Transverse colon (tissue), 4 donors: ENCODE measurements at regions not wholly inside any gene's neighbourhood (a gene's known extent, or its start where the extent isn't known, plus 50 kb on each side); places are given as distances from the start of the nearest gene placed in this dataset.
"Not testable (repeated sequence)": the region's sequence is repeated elsewhere in the genome, so short reads cannot be mapped to it uniquely, and the experiment has no call there.

ENCODE experiments used
- DNase-seq: peaks from one replicate; pipeline ENCODE4 v3.0.0-alpha.2; 2019
- H3K27ac ChIP-seq, 4 donors: fragments of 200-600 bp; sonication (generic); 2 replicates each; pipeline ENCODE4 v1.5.1; 2016 to 2018; ENCODE audit warnings: inconsistent platforms in 4 of 4
- H3K27me3 ChIP-seq: fragments of 200-600 bp; sonication (generic); 2 replicates; pipeline ENCODE4 v1.5.1; 2017; ENCODE audit warnings: inconsistent platforms
- H3K36me3 ChIP-seq, 4 donors: fragments of 200-600 bp; sonication (generic); 2 replicates each; pipeline ENCODE4 v1.5.1; 2017 to 2019; ENCODE audit warnings: inconsistent platforms in 4 of 4
- H3K4me1 ChIP-seq, 4 donors: fragments of 200-600 bp; sonication (generic); 2 replicates each; pipeline ENCODE4 v1.5.1; 2017 to 2020; ENCODE audit warnings: inconsistent platforms in 4 of 4
- H3K4me3 ChIP-seq, 4 donors: fragments of 200-600 bp; sonication (generic); 1 replicate in 1 of 4; 2 replicates in 3 of 4; pipeline versions ENCODE4 v1.5.1 to v1.6.1; 2017 to 2019; ENCODE audit warnings: inconsistent platforms in 4 of 4
- H3K9me3 ChIP-seq, 2 donors: fragments of 200-600 bp; sonication (generic); 2 replicates each; pipeline ENCODE4 v1.5.1; 2017 to 2019; ENCODE audit warnings: inconsistent platforms in 2 of 2
- EP300 ChIP-seq: sonication (generic); formaldehyde crosslinking; IDR thresholded peaks from one replicate; pipeline ENCODE4 v1.6.1; 2017; ENCODE audit warnings: antibody characterized with exemption, low read depth
- POLR2A ChIP-seq: fragments of 450-650 bp; IDR thresholded peaks from one replicate; pipeline ENCODE4 v1.6.1; 2016; ENCODE audit warnings: antibody characterized with exemption, mild to moderate bottlenecking, moderate library complexity
- POLR2AphosphoS5 ChIP-seq, 3 donors: sonication (generic); formaldehyde crosslinking; IDR thresholded peaks; one replicate each; pipeline ENCODE4 v1.6.1; 2016; ENCODE audit warnings: antibody characterized with exemption in 3 of 3
- WGBS, 2 donors: methylation state at CpG; one replicate each; pipeline ENCODE4 v1.1.5; 2018; ENCODE audit warnings: low coverage in 1 of 2; 5-methylcytosine and 5-hydroxymethylcytosine counted together
- in situ Hi-C, 4 donors: fragments of 200-750 bp; cut with MboI; loops; one replicate each; pipeline versions ENCODE4 v1.15.0 to v1.15.1; 2017; ENCODE audit warnings: low sequenced_read_pairs in 3 of 4, low pct_ligation_motif_present in 1 of 4, low pct_unique_long_range_greater_than_20kb in 1 of 4
- intact Hi-C: fragments of 100-400 bp; cut with DNase I; formaldehyde crosslinking; loops from one replicate; pipeline ENCODE4 v1.15.1; 2023; ENCODE audit warnings: low total_unique reads
- TF ChIP-seq, protein P1 (sequence below), 5 experiments: fragments of 200-600 bp in 3 of 5; fragments of 450-650 bp in 2 of 5; sonication (generic) in 3 of 5; IDR thresholded peaks; 1 replicate in 2 of 5; 2 replicates in 3 of 5; pipeline ENCODE4 v1.5.1; 2016 to 2017; ENCODE audit warnings: antibody characterized with exemption in 5 of 5, inconsistent platforms in 3 of 5, mild to moderate bottlenecking in 2 of 5, moderate library complexity in 1 of 5

DNA sequence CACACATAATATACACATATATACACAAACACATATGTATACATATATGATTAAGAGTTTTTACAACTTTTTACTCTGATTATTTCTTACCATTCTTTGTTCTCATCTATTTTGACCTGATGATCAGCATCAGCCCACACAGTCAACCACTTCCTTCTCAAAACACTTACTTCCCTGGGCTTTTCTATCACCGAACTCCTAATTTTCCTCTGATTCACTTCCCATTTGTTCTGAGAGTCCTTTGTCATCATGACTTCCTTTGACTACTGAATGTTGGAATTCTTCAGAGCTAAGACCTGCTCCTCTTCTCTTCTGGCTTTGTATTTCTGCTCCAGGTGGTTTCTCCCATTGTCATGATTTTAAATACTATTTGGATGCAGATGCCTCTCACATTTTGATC lies 209.5 kb upstream of the AFF2 start:
- in situ Hi-C loops = no loop called here
- no peak overlapping the region for H3K27ac ChIP-seq
- WGBS, 2 donors = 69% methylated on average over 1 of the region's 1 CpG; no CpG with 5 or more reads in 1 of the 2 donors
- H3K36me3 ChIP-seq = no peaks in the 10 kb centered on the region
- H3K4me1 ChIP-seq = no peaks in the 10 kb centered on the region
- DNase-seq = no peak
- TF ChIP-seq, protein P1, sequence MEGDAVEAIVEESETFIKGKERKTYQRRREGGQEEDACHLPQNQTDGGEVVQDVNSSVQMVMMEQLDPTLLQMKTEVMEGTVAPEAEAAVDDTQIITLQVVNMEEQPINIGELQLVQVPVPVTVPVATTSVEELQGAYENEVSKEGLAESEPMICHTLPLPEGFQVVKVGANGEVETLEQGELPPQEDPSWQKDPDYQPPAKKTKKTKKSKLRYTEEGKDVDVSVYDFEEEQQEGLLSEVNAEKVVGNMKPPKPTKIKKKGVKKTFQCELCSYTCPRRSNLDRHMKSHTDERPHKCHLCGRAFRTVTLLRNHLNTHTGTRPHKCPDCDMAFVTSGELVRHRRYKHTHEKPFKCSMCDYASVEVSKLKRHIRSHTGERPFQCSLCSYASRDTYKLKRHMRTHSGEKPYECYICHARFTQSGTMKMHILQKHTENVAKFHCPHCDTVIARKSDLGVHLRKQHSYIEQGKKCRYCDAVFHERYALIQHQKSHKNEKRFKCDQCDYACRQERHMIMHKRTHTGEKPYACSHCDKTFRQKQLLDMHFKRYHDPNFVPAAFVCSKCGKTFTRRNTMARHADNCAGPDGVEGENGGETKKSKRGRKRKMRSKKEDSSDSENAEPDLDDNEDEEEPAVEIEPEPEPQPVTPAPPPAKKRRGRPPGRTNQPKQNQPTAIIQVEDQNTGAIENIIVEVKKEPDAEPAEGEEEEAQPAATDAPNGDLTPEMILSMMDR (IDR thresholded peaks at IDR 0.05) = no peak
- no peak for TF ChIP-seq POLR2AphosphoS5 (IDR thresholded peaks at IDR 0.05)
- intact Hi-C loops = no loop called here
- H3K9me3 ChIP-seq = no peaks in the 10 kb centered on the region
- no peak overlapping the region for H3K4me3 ChIP-seq
- H3K27me3 ChIP-seq = no peaks in the 10 kb centered on the region

DNA sequence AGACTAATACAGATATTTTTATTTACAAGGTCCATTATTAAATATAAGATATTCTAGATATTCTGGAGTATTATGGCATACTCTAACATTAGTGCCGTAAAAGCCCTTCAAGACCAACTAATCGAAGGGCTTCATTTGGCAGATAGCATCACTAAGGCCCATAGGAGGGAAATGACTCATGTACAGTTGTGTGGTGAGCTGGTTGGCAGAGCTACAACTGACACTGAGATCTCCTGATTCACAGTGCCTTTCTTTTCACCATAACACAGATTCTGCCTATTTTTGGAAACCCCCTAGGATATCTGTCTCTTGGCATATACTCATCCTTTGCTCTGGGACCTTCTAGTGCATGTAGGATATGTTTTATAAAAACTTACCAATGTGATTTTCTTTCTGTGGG lies 201.7 kb upstream of the AFF2 start:
- in situ Hi-C loops = no loop called here
- intact Hi-C loops = no loop called here

DNA sequence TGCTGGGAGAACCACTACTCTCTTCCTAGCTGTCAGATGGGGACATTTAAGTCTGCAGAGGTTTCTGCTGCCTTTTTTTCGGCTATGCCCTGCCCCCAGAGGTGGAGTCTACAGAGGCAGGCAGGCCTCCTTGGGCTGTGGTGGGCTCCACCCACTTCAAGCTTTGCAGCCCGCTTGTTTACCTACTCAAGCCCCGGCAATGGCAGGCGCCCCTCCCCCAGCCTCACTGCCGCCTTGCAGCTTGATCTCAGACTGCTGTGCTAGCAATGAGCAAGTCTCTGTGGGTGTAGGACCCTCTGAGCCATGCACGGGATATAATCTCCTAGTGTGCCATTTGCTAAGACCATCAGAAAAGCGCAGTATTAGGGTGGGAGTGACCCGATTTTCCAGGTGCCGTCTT lies 195.2 kb upstream of the AFF2 start:
- DNase-seq, H3K4me3 ChIP-seq, H3K9me3 ChIP-seq, H3K27ac ChIP-seq, H3K4me1 ChIP-seq, H3K36me3 ChIP-seq, H3K27me3 ChIP-seq, intact Hi-C loops, in situ Hi-C loops: not testable (repeated sequence)
- WGBS, 2 donors = 90% methylated on average over 9 of the region's 9 CpGs; no CpG with 5 or more reads in 1 of the 2 donors

More for the DNA sequence above, 201.7 kb upstream of the AFF2 start:
- H3K36me3 ChIP-seq = no peaks in the 10 kb centered on the region
- H3K4me3 ChIP-seq = no peak overlapping the region
- H3K4me1 ChIP-seq = no peaks in the 10 kb centered on the region
- H3K27ac ChIP-seq = no peak overlapping the region
- H3K9me3 ChIP-seq = no peaks in the 10 kb centered on the region
- TF ChIP-seq POLR2A (no peak), EP300 (no peak), POLR2AphosphoS5 (IDR thresholded peaks at IDR 0.05) (no peak)
- TF ChIP-seq, protein P1 (IDR thresholded peaks at IDR 0.05) = no peak
- 86 to 90% methylated on average over 1 to 2 of the region's 2 CpGs for WGBS, 2 donors
- H3K27me3 ChIP-seq = no peaks in the 10 kb centered on the region
- no peak for DNase-seq

DNA sequence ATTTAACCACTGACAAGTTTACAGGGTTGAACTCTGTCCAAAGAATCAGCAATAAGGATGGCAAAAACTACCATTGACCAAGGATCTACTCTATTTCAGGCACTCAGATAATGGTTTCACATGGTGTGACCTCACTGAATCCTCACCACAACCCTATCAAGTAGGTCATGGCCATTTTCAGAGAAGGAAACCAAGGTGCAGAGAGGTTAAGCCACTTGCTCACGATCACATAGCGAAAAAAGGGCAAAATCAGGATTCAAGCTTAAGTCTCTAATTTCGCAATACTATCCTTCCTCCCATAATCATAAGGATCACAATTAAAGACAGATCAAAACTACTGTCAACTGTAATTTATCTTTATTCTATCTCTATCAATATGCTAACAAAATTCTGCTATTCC lies 191.0 kb upstream of the AFF2 start:
- no peaks in the 10 kb centered on the region for H3K4me1 ChIP-seq
- in situ Hi-C loops (no loop called here), intact Hi-C loops (no loop called here)
- TF ChIP-seq POLR2A (no peak), EP300 (no peak), POLR2AphosphoS5 (IDR thresholded peaks at IDR 0.05) (no peak)
- TF ChIP-seq, protein P1 (IDR thresholded peaks at IDR 0.05) = no peak
- H3K9me3 ChIP-seq = no peaks in the 10 kb centered on the region
- no peaks in the 10 kb centered on the region for H3K27me3 ChIP-seq
- no peaks in the 10 kb centered on the region for H3K36me3 ChIP-seq
- no peak overlapping the region for H3K4me3 ChIP-seq
- H3K27ac ChIP-seq = no peak overlapping the region
- DNase-seq = no peak
- 86 to 100% methylated on average over 1 to 3 of the region's 3 CpGs for WGBS, 2 donors

DNA sequence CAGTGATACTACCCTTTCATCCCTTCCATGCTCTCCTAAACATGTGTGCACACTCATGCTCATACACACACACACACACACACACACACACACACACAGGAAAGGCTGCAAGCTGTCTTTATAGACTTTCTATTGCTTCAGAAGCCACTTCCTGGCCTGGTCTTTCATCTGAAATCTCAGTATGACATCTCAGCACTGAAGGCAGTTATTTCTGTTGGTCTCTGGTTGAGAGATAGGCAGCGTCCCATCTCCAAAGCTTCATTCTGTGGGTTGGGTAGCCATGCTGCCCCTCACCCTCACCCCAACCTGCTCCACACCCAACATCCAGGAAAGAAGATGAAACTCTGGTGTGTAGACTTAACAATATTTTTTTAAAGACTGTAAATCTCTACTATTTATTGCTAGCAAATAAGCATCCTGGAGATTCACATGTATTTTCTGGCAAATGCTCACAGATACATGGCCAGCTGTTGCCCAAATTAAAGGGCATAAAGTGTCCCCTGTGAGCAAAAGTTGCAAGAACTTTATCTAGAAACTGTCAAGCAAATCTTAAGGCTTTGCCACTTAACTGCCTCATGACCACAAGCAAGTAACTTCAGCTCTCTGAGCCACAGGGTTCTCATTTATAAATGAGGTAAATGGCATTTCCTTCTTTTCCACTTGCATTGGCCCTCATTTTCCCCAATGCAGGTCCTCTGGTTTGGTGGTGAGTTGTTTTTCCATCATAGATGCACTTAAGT lies 189.8 kb upstream of the AFF2 start:
- TF ChIP-seq EP300 (no peak), POLR2AphosphoS5 (IDR thresholded peaks at IDR 0.05) (no peak), POLR2A (no peak)
- TF ChIP-seq, protein P1 (IDR thresholded peaks at IDR 0.05) = no peak
- intact Hi-C loops = no loop called here
- no peaks in the 10 kb centered on the region for H3K9me3 ChIP-seq
- in situ Hi-C loops = no loop called here
- no peak overlapping the region for H3K4me3 ChIP-seq
- no peaks in the 10 kb centered on the region for H3K27me3 ChIP-seq
- H3K36me3 ChIP-seq = no peaks in the 10 kb centered on the region
- 47% methylated on average over 1 of the region's 1 CpG; no CpG with 5 or more reads in 1 of the 2 donors for WGBS, 2 donors
- no peak for DNase-seq
- no peak overlapping the region for H3K27ac ChIP-seq
- no peaks in the 10 kb centered on the region for H3K4me1 ChIP-seq
